ENCODE measurements at regions not wholly inside any gene's neighbourhood (a gene's known extent, or its start where the extent isn't known, plus 50 kb on each side); places are given as distances from the start of the nearest gene placed in this dataset.

DNA sequence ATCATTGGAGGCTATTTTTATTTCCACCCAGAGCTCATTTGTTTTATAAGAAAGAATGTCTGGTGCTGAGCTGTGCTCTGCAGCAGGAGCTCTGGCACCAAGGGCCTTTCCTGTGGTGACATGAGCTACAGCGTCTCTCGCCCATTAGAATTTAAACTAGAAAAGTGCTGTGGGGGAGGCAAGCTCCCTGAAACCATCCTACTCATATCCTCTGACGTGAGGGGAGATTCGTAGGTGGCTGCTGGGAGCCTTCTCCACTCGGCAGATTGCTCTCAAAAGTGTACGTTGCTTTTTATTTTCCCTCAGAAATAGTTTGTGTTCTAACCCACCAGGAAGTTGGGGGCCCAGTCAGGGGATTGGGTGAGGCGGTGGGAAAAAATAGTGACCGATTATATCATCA, 76.3 kb upstream of the ARHGEF3 start:
- H3K27ac Mint-ChIP-seq, result peak overlapping the region; percentile 93 to 97 (median 94)
- H3K4me1 Mint-ChIP-seq, result peaks cover 55% of the 10 kb centered on the region
- H3K9me3 Mint-ChIP-seq, result no peaks in the 10 kb centered on the region
- H3K4me3 Mint-ChIP-seq, result peak overlapping the region; percentile 47 to 60 (median 55)
- peaks cover 3% of the 10 kb centered on the region for H3K36me3 Mint-ChIP-seq (ENCODE audit: low read depth)
- TF ChIP-seq CTCF (IDR thresholded peaks at IDR 0.05; ENCODE audit: unreplicated experiment in 3 of 3), result no peak
- no peaks in the 10 kb centered on the region for H3K27me3 Mint-ChIP-seq (ENCODE audit: low read depth)

DNA sequence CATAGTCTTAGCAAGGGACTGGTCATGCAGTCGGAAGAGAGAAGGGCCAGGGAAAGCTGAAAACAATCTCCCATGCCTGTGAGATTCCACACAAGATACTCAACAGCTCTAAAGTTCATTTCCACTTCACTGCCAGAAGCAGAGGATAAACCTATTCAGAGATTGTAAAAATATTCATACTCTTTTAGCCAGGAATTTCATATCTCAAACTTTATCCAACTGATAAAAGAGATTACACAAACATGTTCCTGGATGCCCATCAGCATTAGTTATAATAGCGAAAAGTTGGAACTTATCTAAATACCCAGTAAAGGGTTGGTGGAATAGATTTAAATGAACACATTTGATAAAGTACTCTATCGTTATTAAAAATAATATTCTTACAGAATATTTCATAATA, 75.2 kb upstream of the ARHGEF3 start:
- TF ChIP-seq CTCF (IDR thresholded peaks at IDR 0.05; ENCODE audit: unreplicated experiment in 3 of 3), result no peak
- Mint-ChIP-seq H3K4me3 (no peak overlapping the region), H3K27ac (peak overlapping the region; percentile 49 to 79 (median 68)), H3K4me1 (peaks cover 55% of the 10 kb centered on the region), H3K27me3 (ENCODE audit: low read depth) (no peaks in the 10 kb centered on the region), H3K9me3 (no peaks in the 10 kb centered on the region), H3K36me3 (ENCODE audit: low read depth) (peaks cover 3% of the 10 kb centered on the region)

DNA sequence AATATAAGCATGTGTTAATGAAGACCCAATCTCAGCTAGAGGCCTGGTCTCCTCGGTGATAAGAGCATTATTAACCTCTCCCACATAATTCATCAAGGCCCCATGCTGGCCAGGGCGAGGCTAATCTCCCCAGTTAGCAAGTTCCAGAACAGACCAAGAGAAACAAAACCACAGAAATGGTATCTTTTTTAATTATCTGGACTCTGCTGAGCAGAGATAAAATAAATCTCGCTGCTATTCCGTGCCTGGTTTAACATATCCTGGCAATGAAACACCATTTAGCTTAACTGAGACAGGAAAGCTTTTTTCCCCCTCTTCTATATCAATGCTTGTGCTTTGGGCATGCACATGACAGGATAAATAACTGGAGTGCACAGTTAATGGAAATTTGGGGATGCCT, 72.5 kb upstream of the ARHGEF3 start:
- peak overlapping the region; percentile 69 to 85 (median 75) for H3K27ac Mint-ChIP-seq
- TF ChIP-seq CTCF (IDR thresholded peaks at IDR 0.05; ENCODE audit: unreplicated experiment in 3 of 3), result no peak
- no peaks in the 10 kb centered on the region for H3K27me3 Mint-ChIP-seq (ENCODE audit: low read depth)
- no peak overlapping the region for H3K4me3 Mint-ChIP-seq
- peaks cover 48% of the 10 kb centered on the region for H3K4me1 Mint-ChIP-seq
- H3K9me3 Mint-ChIP-seq, result no peaks in the 10 kb centered on the region
- H3K36me3 Mint-ChIP-seq (ENCODE audit: low read depth), result no peaks in the 10 kb centered on the region

DNA sequence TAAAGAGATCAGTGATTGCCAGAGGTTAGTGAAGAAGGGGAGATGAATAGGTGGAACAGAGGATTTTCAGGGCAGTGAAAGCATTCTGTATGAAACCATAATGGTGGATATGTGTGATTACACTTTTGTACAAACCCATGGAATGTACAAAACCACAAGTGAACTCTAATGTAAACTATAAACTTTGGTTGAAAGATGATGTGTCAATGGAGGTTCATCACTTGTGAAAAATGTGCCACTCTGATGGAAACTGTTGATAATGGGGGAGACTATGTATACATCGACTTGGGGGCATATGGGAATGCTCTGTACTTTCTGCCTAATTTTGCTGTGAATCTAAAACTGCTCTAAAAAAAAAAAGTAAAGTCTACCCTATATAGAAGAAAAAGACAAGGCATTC, 68.7 kb upstream of the ARHGEF3 start:
- Mint-ChIP-seq H3K4me1 (peaks cover 28% of the 10 kb centered on the region), H3K4me3 (no peak overlapping the region), H3K27ac (peak overlapping the region in 1 of 3 experiments; percentile 14), H3K27me3 (ENCODE audit: low read depth) (no peaks in the 10 kb centered on the region), H3K36me3 (ENCODE audit: low read depth) (no peaks in the 10 kb centered on the region), H3K9me3 (no peaks in the 10 kb centered on the region)
- TF ChIP-seq CTCF (IDR thresholded peaks at IDR 0.05; ENCODE audit: unreplicated experiment in 3 of 3), result no peak

DNA sequence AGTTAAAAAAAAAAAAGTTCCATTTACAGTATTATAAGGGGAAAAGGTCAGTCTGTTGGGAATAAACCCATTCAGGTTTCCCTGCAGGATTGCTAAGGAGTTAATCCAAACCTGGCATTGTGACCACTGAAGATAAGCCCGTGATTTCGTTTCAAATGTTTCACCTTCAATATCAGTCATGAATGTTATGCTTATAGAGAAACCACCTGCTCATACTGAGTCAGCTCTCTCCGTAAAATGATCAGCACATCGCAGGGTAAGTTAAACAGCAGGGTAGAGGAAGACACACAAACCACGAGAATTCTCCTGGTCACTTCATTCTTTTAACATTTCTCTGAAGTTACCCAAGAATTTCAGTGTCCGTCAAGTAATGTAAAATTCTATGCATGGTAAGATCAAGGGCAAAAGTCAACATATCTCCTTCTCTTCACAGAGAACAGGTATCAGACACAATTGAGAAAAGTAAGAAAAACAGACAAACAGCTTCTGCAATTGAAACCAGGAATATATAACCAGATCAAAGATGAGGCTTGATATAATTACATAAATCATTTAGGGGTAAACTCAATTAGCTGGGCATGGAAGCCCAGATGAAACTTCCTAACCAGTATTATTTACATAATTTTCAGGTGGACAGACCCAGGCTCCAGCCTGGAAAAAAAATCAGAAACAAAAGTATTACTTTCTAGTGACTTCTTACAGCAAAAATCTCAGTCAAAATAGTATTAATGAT, 67.6 kb upstream of the ARHGEF3 start:
- Mint-ChIP-seq H3K36me3 (ENCODE audit: low read depth) (no peaks in the 10 kb centered on the region), H3K27ac (peak overlapping the region; percentile 12 to 84 (median 40)), H3K27me3 (ENCODE audit: low read depth) (no peaks in the 10 kb centered on the region), H3K4me1 (peaks cover 27% of the 10 kb centered on the region), H3K9me3 (no peaks in the 10 kb centered on the region), H3K4me3 (no peak overlapping the region)
- TF ChIP-seq CTCF (IDR thresholded peaks at IDR 0.05; ENCODE audit: unreplicated experiment in 3 of 3), result no peak

- H3K27me3 Mint-ChIP-seq (ENCODE audit: low read depth), result no peaks in the 10 kb centered on the region
- peak overlapping the region; percentile 12 to 84 (median 40) for H3K27ac Mint-ChIP-seq
- H3K36me3 Mint-ChIP-seq (ENCODE audit: low read depth), result no peaks in the 10 kb centered on the region
- no peak for TF ChIP-seq CTCF (IDR thresholded peaks at IDR 0.05; ENCODE audit: unreplicated experiment in 3 of 3)
- H3K4me3 Mint-ChIP-seq, result no peak overlapping the region
- peaks cover 23% of the 10 kb centered on the region for H3K4me1 Mint-ChIP-seq
- H3K9me3 Mint-ChIP-seq, result no peaks in the 10 kb centered on the region
These were observed 67.0 kb upstream of the ARHGEF3 start for GRCh38 chr3:56868706-56869105.
